ENCODE measurements at regions not wholly inside any gene's neighbourhood (a gene's known extent, or its start where the extent isn't known, plus 50 kb on each side); places are given as distances from the start of the nearest gene placed in this dataset.

DNA sequence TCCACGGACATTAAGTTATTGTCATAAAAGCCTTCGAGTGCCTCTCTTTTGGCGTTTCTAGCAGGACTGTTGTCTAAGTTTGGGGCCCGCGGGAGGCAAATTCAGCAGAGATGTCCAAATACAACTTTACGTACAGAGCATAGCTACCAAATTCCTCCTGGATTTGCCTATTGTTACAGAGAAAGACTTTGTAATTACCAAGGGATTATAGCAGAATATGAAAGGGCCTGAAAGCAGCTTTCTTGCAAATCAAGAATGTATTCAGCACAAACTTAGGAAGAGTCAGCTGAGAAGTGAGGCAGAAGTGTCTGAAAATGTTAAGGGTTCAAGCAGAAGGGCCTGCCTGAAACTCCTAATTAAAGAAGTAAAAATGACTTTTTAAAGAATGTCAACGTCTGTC is 1053.5 kb upstream of the TENM3 start:
- no peak for DNase-seq (ENCODE audit: low read depth)

DNA sequence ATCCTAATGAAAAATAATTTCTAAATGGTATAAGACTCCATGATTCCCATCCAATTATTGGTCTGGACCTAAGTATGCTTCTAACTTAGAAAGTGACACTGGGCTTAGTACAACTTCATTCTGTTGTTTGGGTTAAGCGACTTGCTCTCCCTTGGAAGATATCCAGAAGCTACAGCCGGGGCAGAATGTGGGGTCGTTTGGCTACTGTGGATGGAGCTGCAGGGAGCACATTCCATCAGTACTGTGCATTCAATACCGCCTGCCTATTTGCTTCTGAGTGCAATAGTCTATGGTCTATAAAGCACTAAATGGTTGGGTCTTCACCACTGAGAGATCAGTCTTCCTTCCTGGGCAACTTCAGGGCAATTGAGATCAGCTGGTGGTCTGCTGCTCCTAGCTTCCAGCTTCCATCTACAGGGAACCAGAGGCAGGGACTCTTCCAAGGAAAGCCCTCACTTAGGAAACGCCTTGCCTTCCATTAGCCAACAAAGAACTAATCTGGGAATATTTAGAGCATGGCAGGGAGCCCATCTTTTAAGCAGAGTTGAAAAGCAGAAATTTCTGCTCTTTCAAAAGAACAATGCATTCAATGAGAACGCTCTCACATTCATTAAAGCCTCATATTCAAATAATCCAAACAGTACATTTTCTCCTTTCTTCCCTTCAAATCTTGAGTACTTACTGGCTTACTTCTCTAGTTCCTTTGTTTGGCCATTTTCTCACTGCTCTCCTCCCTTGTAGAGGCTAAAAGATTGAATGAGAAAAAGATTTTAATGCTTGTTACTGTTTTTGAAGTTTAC is 1049.9 kb upstream of the TENM3 start:
- DNase-seq (ENCODE audit: low read depth): no peak

GRCh38 chr4:181194096-181194495 is 1049.1 kb upstream of the TENM3 start:
- no peak for DNase-seq (ENCODE audit: low read depth)

GRCh38 chr4:181200076-181200475 is 1043.1 kb upstream of the TENM3 start:
- DNase-seq (ENCODE audit: low read depth): no peak

DNA sequence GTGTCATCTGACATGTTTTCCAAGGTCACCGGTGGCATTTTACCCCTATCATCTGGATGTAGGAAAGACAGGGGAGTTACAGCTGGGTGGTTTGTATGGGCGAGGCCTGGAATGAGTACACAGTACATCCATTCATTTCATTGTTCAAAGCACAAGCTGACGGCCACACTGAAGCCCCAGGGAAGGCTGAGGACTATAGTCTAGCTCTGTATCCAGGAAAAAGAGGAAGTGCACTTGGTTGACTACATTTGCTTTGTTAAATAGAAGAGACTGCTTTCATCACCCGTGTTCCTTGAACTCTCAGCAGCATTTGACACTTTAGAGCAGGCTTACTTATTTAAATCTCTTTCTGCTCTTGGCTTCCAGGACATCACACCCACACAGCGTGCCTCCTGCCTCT is 1041.0 kb upstream of the TENM3 start:
- DNase-seq (ENCODE audit: low read depth): no peak

GRCh38 chr4:181204109-181204508 is 1039.1 kb upstream of the TENM3 start:
- no peak for DNase-seq (ENCODE audit: low read depth)

DNA sequence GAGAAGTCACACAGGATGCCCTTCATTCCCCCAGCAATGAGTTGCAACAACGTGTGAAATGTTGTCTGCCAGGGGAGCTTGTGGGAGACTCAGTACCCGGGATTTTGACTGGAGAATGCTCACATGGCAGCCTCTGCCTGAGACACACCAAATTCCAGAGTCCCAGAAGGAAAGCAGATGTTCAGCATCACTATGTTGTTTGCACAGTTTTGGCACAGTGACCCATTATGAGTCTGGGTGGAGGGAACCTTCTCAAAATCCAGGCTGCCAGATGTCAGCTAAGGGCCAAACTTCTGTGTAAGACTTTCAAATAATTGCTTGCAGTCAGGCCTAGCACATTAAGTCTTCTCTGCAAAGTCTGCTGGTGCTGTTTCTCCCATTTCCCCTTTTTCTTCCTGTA is 1029.7 kb upstream of the TENM3 start:
- DNase-seq (ENCODE audit: low read depth): no peak

- DNase-seq (ENCODE audit: low read depth): no peak
These were observed 1026.7 kb upstream of the TENM3 start for GRCh38 chr4:181216501-181216900.

GRCh38 chr4:181219783-181220416 is 1023.3 kb upstream of the TENM3 start:
- DNase-seq (ENCODE audit: low read depth): no peak

- DNase-seq (ENCODE audit: low read depth): no peak
These were observed 1018.4 kb upstream of the TENM3 start for GRCh38 chr4:181224852-181225251.

GRCh38 chr4:181225616-181226261 is 1017.5 kb upstream of the TENM3 start:
- no peak for DNase-seq (ENCODE audit: low read depth)

- no peak for DNase-seq (ENCODE audit: low read depth)
These were observed 1008.1 kb upstream of the TENM3 start for GRCh38 chr4:181234951-181235680.

DNA sequence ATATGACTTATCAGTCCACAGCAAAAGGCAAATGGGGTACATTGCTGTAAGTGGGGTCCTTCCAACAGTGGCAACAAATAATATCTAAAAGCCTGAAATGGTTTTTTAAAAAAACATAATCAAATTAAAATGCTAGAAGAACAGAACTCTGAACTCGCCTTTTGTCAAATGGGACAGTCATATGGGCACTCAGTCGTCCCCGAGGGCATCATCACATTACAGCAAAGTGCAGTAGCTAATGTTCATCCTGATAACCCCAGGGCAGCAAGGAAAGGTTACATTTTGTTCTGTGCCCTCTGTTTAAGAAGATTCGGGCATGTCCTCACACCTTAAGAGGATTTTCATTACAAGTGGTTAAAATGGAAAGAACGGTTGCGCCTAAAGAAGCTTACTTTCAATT is 997.9 kb upstream of the TENM3 start:
- DNase-seq (ENCODE audit: low read depth): no peak

DNA sequence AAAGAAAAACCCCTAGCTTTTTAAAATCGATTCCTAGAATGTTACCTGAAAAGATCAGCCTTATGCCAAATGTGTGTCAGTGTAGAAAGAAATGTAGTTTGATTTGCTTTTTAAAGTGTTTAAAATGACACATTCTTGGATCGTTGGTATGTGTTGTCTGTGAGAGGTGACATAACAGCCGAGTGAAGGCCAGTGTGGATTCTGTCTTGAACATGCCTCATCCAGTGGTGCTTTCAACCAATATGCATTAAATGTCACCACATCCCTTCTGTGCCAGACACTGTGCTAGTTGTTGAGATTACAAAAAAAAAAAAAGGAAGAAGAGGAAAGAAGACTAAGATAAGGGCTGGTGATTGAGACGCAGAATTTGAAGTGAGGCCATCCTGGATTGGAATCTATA is 994.2 kb upstream of the TENM3 start:
- DNase-seq (ENCODE audit: low read depth): no peak

- DNase-seq (ENCODE audit: low read depth): no peak
These were observed 988.4 kb upstream of the TENM3 start for GRCh38 chr4:181254771-181255170.

DNA sequence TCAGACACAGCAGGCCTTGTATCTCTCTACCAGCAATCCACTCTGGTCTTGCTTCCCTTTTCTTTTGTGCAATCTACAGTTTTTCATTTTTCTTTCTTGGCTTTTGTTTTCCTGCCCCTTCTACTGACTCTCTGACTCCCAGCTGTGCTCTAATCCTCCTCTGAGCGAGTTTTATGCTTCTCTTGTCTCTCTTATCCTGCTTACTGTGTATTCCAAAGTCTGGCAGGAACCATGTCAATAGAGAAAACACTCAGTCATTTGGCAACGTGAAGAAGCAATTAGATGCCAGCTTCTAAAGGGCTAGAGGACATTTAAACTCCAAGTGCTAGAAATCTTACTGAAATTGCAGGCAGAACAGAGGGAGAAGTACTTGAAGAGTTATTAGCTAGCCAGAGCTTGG is 984.6 kb upstream of the TENM3 start:
- DNase-seq (ENCODE audit: low read depth): no peak

DNA sequence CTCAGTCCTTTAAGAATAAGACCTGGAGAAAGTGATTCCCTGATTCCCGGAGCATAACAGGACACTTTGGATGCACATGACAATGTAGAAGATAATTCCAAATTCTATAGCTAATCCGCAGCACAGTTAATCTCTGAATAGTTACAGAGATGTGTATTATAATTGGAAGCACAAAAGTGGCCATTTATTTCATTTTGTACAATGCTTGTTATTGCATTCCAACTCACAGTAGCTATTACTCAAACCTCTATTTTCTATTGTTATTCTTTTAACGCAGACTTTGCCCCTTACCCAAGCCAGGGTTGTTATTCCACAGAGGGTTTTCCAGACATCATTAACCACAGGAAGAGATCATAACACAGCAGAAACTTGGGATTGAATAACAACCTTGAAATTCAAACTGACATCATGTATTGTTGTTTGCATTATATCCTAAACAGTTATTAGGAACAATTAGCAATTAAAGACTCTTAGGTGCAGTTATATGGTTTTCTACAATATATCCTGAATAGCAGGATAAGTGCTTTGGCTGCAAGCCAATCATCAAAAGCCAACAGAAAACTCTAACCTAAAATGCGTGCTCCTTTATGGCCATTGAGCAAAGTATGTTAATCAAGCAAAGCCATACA is 984.0 kb upstream of the TENM3 start:
- DNase-seq (ENCODE audit: low read depth): no peak

- no peak for DNase-seq (ENCODE audit: low read depth)
These were observed 981.9 kb upstream of the TENM3 start for GRCh38 chr4:181261279-181261678.

DNA sequence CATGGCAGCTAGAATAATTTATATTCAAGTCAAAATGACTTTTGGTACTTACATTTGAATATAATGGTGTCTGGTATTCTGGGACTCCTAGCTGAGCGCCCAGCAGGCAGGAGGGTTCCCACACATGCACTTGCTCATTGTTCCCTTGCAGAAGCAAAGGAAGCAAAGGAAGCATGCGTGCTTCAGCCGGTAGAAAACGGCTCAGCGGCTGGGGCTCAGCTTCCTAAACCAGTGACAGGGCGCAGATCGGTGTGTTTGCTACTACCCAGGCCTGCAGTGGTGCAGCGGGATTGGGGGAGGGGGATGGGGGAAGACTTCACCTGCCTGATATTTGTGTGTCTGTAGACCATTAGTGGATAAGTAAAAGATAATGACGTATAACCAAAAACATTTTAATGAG is 978.3 kb upstream of the TENM3 start:
- DNase-seq (ENCODE audit: low read depth): no peak

GRCh38 chr4:181265370-181265769 is 977.8 kb upstream of the TENM3 start:
- DNase-seq (ENCODE audit: low read depth): no peak

- no peak for DNase-seq (ENCODE audit: low read depth)
These were observed 972.0 kb upstream of the TENM3 start for GRCh38 chr4:181271116-181271640.

GRCh38 chr4:181272422-181272821 is 970.8 kb upstream of the TENM3 start:
- no peak for DNase-seq (ENCODE audit: low read depth)
